GM23338 (cell line): ENCODE measurements at regions not wholly inside any gene's neighbourhood (a gene's known extent, or its start where the extent isn't known, plus 50 kb on each side); places are given as distances from the start of the nearest gene placed in this dataset.

Experiments
- ATAC-seq: fragments of 200-7000 bp; cut with Tn5 transposase; 3 replicates; pipeline ENCODE4 v1.9.1; 2020
- DNase-seq: peaks from one replicate; pipeline ENCODE4 v3.0.0-alpha.2; 2015; ENCODE audit warnings: low spot score
- H2AFZ ChIP-seq: fragments of 200-600 bp; sonication (generic); 2 replicates; pipeline ENCODE4 v1.8.0; 2016; ENCODE audit warnings: antibody characterized with exemption, mild to moderate bottlenecking, moderate library complexity
- H3F3A ChIP-seq: fragments of 200-600 bp; sonication (generic); replicated peaks from 2 replicates; pipeline ENCODE4 v1.8.0; 2017; ENCODE audit warnings: antibody characterized with exemption, mixed run types, low read depth
- H3K27ac ChIP-seq: fragments of 200-600 bp; sonication (generic); 2 replicates; pipeline ENCODE4 v1.6.1; 2016; ENCODE audit warnings: low read depth
- H3K27me3 ChIP-seq: fragments of 200-600 bp; sonication (generic); 2 replicates; pipeline ENCODE4 v1.8.0; 2016; ENCODE audit warnings: mild to moderate bottlenecking, mixed run types, moderate library complexity; ENCODE audit not compliant: insufficient read depth
- H3K36me3 ChIP-seq: fragments of 200-600 bp; sonication (generic); 2 replicates; pipeline ENCODE4 v1.8.0; 2016; ENCODE audit warnings: mild to moderate bottlenecking; ENCODE audit not compliant: insufficient read depth
- H3K4me1 ChIP-seq: fragments of 200-600 bp; sonication (generic); 2 replicates; pipeline ENCODE4 v1.8.0; 2016; ENCODE audit warnings: mild to moderate bottlenecking, moderate library complexity; ENCODE audit not compliant: insufficient read depth
- H3K4me2 ChIP-seq: fragments of 200-600 bp; sonication (generic); 2 replicates; pipeline ENCODE4 v1.7.1; 2017; ENCODE audit warnings: mixed run types
- H3K4me3 ChIP-seq: fragments of 200-600 bp; sonication (generic); 2 replicates; pipeline ENCODE4 v1.6.1; 2016; ENCODE audit warnings: mixed run types
- H3K79me2 ChIP-seq: fragments of 200-600 bp; sonication (generic); replicated peaks from 2 replicates; pipeline ENCODE4 v1.8.0; 2017; ENCODE audit warnings: mild to moderate bottlenecking; ENCODE audit not compliant: insufficient read depth
- H3K9me2 ChIP-seq: fragments of 200-600 bp; sonication (generic); 2 replicates; pipeline ENCODE4 v1.8.0; 2017; ENCODE audit not compliant: insufficient read depth
- H4K20me1 ChIP-seq: fragments of 200-600 bp; sonication (generic); replicated peaks from 2 replicates; pipeline ENCODE4 v1.8.0; 2017; ENCODE audit warnings: mild to moderate bottlenecking; ENCODE audit not compliant: insufficient read depth
- H3K27ac Mint-ChIP-seq: 2 replicates; pipeline ENCODE4 v1.8.0; 2020; ENCODE audit warnings: inconsistent platforms, mild to moderate bottlenecking, moderate library complexity, mixed read lengths
- H3K27me3 Mint-ChIP-seq: 3 replicates; pipeline ENCODE4 v1.8.0; 2022; ENCODE audit warnings: low read depth, mild to moderate bottlenecking, moderate library complexity, mixed read lengths, inconsistent platforms; ENCODE audit not compliant: insufficient read depth, poor library complexity
- H3K36me3 Mint-ChIP-seq: 3 replicates; pipeline ENCODE4 v1.8.0; 2021; ENCODE audit warnings: low read depth, mild to moderate bottlenecking, inconsistent platforms, moderate library complexity, mixed read lengths
- H3K4me1 Mint-ChIP-seq: 3 replicates; pipeline ENCODE4 v1.8.0; 2020; ENCODE audit warnings: mild to moderate bottlenecking, inconsistent platforms, mixed read lengths
- H3K4me3 Mint-ChIP-seq: 3 replicates; pipeline ENCODE4 v1.8.0; 2021; ENCODE audit warnings: moderate library complexity, mild to moderate bottlenecking, inconsistent platforms, mixed read lengths
- H3K9me3 Mint-ChIP-seq: 3 replicates; pipeline ENCODE4 v1.8.0; 2020; ENCODE audit warnings: moderate library complexity, mild to moderate bottlenecking, inconsistent platforms, mixed read lengths
- CREB1 ChIP-seq: fragments of 250-450 bp; sonication (Bioruptor Pico); IDR thresholded peaks from 2 replicates; pipeline ENCODE4 v1.5.0; 2020; ENCODE audit warnings: low read depth, mild to moderate bottlenecking, moderate library complexity
- CTCF ChIP-seq, 2 experiments: fragments of 200-600 bp in 1 of 2; sonication (generic) in 1 of 2; conservative IDR thresholded peaks; 2 replicates each; pipeline versions ENCODE4 v1.5.1 to v1.6.1; 2016 to 2017; ENCODE audit warnings: antibody characterized with exemption in 2 of 2, low read depth in 2 of 2, mild to moderate bottlenecking in 2 of 2, moderate library complexity in 1 of 2
- ETS1 ChIP-seq: IDR thresholded peaks from 2 replicates; pipeline ENCODE4 v1.6.1; 2016; ENCODE audit warnings: antibody characterized with exemption
- EZH2 ChIP-seq: fragments of 200-600 bp; sonication (generic); IDR thresholded peaks from one replicate; pipeline ENCODE4 v1.8.0; 2017; ENCODE audit warnings: antibody characterized with exemption, mild to moderate bottlenecking, low read depth; ENCODE audit not compliant: unreplicated experiment
- EZH2phosphoT487 ChIP-seq: fragments of 200-600 bp; sonication (generic); IDR thresholded peaks from one replicate; pipeline ENCODE4 v1.8.1; 2018; ENCODE audit warnings: antibody characterized with exemption; ENCODE audit not compliant: unreplicated experiment
- JUNB ChIP-seq: IDR thresholded peaks from one replicate; pipeline ENCODE4 v1.6.1; 2016; ENCODE audit warnings: antibody characterized with exemption; ENCODE audit not compliant: unreplicated experiment
- NANOG ChIP-seq: IDR thresholded peaks from 2 replicates; pipeline ENCODE4 v1.6.1; 2016; ENCODE audit warnings: antibody characterized with exemption, borderline replicate concordance
- POLR2AphosphoS5 ChIP-seq: IDR thresholded peaks from 2 replicates; pipeline ENCODE4 v1.6.1; 2016; ENCODE audit warnings: antibody characterized with exemption, low read depth
- REST ChIP-seq: IDR thresholded peaks from one replicate; pipeline ENCODE4 v1.6.1; 2018; ENCODE audit warnings: antibody characterized with exemption; ENCODE audit not compliant: unreplicated experiment
- STAT1 ChIP-seq: IDR thresholded peaks from one replicate; pipeline ENCODE4 v1.6.1; 2016; ENCODE audit warnings: antibody characterized with exemption; ENCODE audit not compliant: unreplicated experiment
- ZNF114 ChIP-seq: fragments of 250-450 bp; sonication (Bioruptor Pico); IDR thresholded peaks from 2 replicates; pipeline ENCODE4 v1.5.0; 2020; ENCODE audit warnings: mild to moderate bottlenecking, moderate library complexity
- ZNF331 ChIP-seq: fragments of 250-450 bp; sonication (Bioruptor Pico); IDR thresholded peaks from 2 replicates; pipeline ENCODE4 v1.5.0; 2020; ENCODE audit warnings: low read depth, mild to moderate bottlenecking, moderate library complexity
- TF ChIP-seq, protein P1 (sequence below): fragments of 250-450 bp; sonication (Bioruptor Pico); IDR thresholded peaks from 2 replicates; pipeline ENCODE4 v1.5.0; 2020; ENCODE audit warnings: mild to moderate bottlenecking, moderate library complexity

DNA sequence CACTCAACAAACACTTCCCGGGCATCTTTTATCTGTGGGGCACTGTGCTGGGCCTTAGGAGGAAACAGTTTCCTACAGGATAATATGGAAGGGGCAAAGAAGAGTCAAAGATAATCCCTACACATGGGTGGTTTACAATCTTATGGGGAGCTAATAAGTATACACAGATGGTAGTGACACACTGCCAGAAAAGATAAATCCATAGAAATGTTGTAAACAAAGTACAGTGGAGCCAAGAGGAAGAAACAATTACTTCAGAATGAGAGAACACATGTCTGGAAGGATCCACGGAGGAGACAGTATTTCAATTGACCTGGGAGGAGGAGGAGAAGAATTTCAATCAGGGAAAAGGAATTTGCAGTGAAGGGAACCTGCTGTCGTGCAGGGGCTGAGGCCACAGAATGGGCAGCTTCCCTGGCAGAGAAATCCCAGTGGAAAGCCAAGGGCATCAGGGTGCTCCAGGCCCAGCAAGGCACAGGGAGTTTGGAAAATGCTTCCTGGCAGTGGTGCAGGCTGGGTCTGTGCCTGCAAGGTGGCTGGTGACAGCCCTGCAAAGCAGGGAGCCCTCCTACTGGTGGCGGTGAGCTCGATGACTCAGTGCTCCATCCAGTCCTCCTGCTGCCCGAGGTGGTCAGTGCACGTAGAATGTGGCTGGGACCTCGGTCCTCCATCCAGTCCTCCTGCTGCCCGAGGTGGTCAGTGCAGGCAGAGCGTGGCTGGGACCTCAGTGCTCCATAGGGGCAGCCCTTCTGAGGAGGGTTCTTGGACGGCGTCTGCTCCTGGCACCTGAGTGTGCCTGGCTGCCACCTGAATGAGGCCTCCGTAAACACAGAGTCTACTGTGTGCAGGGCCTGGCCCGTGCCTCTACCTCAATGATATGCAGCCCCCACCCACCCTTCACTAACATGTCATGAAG is 444.3 kb upstream of the B3GAT1 start:
- Mint-ChIP-seq H3K27me3 (peaks cover 7% of the 10 kb centered on the region), H3K4me3 (no peak overlapping the region), H3K36me3 (no peaks in the 10 kb centered on the region), H3K4me1 (peaks cover 5% of the 10 kb centered on the region; the same call in 2 of the 3 replicates), H3K9me3 (no peaks in the 10 kb centered on the region), H3K27ac (no peak overlapping the region)
- Histone ChIP-seq H3K4me2 (no peak overlapping the region), H2AFZ (no peak overlapping the region), H4K20me1 (no peaks in the 10 kb centered on the region), H3K36me3 (no peaks in the 10 kb centered on the region), H3K4me3 (no peak overlapping the region), H3K79me2 (no peaks in the 10 kb centered on the region), H3K9me2 (peaks cover 5% of the 10 kb centered on the region; the same call in 1 of the 2 replicates), H3K4me1 (no peaks in the 10 kb centered on the region), H3F3A (no peaks in the 10 kb centered on the region), H3K27me3 (no peaks in the 10 kb centered on the region), H3K27ac (no peak overlapping the region)
- no peak for DNase-seq
- TF ChIP-seq STAT1 (no peak), EZH2phosphoT487 (no peak), CTCF (conservative IDR thresholded peaks at IDR 0.05; ENCODE audit: low read depth in 2 of 2) (no peak), ZNF331 (CRISPR knock-in tag) (no peak), JUNB (no peak), CREB1 (CRISPR knock-in tag) (no peak), POLR2AphosphoS5 (no peak), ETS1 (no peak), EZH2 (no peak), NANOG (no peak), REST (no peak), ZNF114 (CRISPR knock-in tag) (no peak)
- TF ChIP-seq, protein P1, sequence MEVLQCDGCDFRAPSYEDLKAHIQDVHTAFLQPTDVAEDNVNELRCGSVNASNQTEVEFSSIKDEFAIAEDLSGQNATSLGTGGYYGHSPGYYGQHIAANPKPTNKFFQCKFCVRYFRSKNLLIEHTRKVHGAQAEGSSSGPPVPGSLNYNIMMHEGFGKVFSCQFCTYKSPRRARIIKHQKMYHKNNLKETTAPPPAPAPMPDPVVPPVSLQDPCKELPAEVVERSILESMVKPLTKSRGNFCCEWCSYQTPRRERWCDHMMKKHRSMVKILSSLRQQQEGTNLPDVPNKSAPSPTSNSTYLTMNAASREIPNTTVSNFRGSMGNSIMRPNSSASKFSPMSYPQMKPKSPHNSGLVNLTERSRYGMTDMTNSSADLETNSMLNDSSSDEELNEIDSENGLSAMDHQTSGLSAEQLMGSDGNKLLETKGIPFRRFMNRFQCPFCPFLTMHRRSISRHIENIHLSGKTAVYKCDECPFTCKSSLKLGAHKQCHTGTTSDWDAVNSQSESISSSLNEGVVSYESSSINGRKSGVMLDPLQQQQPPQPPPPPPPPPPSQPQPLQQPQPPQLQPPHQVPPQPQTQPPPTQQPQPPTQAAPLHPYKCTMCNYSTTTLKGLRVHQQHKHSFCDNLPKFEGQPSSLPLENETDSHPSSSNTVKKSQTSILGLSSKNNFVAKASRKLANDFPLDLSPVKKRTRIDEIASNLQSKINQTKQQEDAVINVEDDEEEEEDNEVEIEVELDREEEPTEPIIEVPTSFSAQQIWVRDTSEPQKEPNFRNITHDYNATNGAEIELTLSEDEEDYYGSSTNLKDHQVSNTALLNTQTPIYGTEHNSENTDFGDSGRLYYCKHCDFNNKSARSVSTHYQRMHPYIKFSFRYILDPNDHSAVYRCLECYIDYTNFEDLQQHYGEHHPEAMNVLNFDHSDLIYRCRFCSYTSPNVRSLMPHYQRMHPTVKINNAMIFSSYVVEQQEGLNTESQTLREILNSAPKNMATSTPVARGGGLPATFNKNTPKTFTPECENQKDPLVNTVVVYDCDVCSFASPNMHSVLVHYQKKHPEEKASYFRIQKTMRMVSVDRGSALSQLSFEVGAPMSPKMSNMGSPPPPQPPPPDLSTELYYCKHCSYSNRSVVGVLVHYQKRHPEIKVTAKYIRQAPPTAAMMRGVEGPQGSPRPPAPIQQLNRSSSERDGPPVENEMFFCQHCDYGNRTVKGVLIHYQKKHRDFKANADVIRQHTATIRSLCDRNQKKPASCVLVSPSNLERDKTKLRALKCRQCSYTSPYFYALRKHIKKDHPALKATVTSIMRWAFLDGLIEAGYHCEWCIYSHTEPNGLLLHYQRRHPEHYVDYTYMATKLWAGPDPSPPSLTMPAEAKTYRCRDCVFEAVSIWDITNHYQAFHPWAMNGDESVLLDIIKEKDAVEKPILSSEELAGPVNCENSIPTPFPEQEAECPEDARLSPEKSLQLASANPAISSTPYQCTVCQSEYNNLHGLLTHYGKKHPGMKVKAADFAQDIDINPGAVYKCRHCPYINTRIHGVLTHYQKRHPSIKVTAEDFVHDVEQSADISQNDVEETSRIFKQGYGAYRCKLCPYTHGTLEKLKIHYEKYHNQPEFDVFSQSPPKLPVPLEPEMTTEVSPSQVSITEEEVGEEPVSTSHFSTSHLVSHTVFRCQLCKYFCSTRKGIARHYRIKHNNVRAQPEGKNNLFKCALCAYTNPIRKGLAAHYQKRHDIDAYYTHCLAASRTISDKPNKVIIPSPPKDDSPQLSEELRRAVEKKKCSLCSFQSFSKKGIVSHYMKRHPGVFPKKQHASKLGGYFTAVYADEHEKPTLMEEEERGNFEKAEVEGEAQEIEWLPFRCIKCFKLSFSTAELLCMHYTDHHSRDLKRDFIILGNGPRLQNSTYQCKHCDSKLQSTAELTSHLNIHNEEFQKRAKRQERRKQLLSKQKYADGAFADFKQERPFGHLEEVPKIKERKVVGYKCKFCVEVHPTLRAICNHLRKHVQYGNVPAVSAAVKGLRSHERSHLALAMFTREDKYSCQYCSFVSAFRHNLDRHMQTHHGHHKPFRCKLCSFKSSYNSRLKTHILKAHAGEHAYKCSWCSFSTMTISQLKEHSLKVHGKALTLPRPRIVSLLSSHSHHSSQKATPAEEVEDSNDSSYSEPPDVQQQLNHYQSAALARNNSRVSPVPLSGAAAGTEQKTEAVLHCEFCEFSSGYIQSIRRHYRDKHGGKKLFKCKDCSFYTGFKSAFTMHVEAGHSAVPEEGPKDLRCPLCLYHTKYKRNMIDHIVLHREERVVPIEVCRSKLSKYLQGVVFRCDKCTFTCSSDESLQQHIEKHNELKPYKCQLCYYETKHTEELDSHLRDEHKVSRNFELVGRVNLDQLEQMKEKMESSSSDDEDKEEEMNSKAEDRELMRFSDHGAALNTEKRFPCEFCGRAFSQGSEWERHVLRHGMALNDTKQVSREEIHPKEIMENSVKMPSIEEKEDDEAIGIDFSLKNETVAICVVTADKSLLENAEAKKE (CRISPR knock-in tag) = no peak
- ATAC-seq = no peak
